WI38 (cell line): ENCODE measurements at regions not wholly inside any gene's neighbourhood (a gene's known extent, or its start where the extent isn't known, plus 50 kb on each side); places are given as distances from the start of the nearest gene placed in this dataset.

Experiments
- H3K4me3 ChIP-seq: 2 replicates; pipeline ENCODE4 v1.5.1; 2011; ENCODE audit warnings: low read depth, mild to moderate bottlenecking, control low read depth, low read length
- TF ChIP-seq, protein P1 (sequence below): IDR thresholded peaks from 2 replicates; pipeline ENCODE4 v1.5.1; 2012; ENCODE audit warnings: low read depth, mild to moderate bottlenecking, control low read depth, low read length

DNA sequence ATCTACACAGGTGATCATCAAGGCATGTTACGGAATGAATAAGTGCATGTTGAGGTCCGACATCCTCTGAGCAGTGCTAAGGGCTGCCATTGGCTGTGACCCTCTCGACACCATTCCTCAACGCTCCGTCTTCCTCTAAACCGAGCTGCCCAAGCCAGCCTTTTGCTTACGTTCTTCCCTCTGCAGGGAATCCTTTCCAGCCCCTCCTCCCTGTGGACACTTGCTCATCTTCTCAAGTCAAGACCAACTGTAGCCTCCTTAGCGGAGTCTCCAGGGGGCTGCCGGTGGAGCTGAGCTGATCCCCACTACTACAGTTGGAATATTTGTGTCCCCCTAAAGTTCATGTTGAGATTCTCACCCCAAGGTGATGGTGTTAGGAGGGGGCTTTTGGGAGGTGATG, 781.0 kb downstream of the TBC1D22A start:
- TF ChIP-seq, protein P1, sequence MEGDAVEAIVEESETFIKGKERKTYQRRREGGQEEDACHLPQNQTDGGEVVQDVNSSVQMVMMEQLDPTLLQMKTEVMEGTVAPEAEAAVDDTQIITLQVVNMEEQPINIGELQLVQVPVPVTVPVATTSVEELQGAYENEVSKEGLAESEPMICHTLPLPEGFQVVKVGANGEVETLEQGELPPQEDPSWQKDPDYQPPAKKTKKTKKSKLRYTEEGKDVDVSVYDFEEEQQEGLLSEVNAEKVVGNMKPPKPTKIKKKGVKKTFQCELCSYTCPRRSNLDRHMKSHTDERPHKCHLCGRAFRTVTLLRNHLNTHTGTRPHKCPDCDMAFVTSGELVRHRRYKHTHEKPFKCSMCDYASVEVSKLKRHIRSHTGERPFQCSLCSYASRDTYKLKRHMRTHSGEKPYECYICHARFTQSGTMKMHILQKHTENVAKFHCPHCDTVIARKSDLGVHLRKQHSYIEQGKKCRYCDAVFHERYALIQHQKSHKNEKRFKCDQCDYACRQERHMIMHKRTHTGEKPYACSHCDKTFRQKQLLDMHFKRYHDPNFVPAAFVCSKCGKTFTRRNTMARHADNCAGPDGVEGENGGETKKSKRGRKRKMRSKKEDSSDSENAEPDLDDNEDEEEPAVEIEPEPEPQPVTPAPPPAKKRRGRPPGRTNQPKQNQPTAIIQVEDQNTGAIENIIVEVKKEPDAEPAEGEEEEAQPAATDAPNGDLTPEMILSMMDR: no peak
- no peak overlapping the region for H3K4me3 ChIP-seq

DNA sequence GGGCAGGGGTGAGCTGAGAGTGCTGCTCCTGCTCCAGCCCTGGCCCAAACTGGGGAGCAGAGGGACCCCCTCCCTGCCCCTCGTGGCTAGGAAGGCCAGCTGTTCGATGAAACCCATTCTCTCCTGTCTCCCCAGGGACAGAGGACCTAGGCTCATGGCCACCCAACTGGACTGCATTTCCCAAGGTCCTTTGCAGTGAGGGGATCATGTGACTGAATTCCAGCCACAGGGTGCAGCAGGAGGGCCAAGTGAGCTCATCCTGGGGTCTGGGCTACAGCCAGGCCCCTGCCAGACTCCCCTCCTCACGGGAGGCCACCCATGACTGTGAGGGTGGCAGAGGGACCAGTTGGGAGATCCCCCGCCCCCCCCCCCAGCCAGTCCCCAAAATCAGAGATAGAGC, 777.6 kb downstream of the TBC1D22A start:
- TF ChIP-seq, protein P1: no peak
- no peak overlapping the region for H3K4me3 ChIP-seq

DNA sequence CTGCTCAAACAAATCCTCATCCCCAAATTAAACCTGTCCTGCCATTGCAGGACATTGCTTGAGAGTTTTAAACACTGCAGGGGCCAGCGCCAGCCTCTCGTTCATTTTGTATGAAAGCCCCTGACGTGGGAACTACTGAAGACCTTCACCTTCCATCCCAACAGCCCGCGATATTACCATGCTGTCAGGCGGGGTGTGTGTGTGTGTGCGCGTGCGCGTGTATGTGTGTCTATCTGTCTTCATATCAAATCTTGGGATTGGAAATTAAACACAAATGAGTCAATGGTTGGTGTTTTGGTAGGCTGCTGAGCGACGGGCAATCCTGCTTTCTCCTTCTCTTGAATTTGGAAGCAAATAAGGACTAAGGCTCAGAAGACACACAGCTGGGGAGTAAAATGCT, 776.9 kb downstream of the TBC1D22A start:
- H3K4me3 ChIP-seq: no peak overlapping the region

DNA sequence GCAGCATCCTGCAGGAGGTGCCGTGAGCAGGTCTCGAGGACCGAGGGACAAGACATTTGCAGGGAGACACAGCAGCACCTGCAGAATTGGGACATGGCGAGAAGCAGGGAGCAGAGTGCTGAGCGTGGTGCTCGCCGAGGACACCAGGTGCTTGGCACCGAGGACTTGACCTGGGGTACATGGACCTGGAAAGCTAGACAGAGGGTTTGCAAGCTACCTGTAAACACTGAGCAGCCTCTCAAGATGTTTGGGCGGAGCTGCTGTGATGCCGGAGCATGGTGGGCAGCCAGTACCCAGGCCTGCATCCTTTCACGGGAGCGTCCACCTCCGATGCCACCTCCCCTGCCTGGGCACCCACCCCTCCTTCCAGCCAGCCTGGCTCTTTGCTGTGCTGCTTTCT, 773.2 kb downstream of the TBC1D22A start:
- TF ChIP-seq, protein P1: no peak
- H3K4me3 ChIP-seq: no peak overlapping the region

More for the DNA sequence above, 776.9 kb downstream of the TBC1D22A start:
- TF ChIP-seq, protein P1: no peak

DNA sequence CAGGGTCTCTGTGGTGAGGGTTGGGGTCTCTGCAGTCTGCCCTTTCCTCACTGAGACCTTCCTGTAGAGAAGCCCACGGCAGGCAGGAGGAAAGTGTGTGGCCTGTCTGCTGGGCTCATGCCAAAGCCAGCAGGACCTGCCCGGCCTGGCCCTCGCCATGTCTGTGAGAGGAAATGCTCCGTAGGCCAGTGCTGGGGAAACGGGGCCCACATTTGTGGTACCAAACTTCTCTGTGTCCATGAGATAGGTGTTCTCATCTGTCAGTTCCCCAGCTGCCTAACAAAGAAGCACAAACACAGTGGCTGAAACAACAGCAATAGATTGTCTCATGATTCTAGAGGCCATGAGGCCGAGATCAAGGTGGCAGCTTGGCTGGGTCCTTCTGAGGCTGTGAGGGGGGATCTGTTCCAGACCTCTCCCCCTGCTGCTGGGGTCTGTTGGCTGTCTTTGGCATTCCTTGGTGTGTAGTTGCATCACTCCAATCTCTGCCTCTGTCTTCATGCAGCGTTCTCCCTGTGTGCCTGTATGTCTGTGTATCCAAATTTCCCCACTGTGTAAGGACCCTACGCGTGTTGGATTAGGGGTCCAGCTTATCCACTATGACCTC, 772.5 kb downstream of the TBC1D22A start:
- TF ChIP-seq, protein P1: no peak
- no peak overlapping the region for H3K4me3 ChIP-seq

DNA sequence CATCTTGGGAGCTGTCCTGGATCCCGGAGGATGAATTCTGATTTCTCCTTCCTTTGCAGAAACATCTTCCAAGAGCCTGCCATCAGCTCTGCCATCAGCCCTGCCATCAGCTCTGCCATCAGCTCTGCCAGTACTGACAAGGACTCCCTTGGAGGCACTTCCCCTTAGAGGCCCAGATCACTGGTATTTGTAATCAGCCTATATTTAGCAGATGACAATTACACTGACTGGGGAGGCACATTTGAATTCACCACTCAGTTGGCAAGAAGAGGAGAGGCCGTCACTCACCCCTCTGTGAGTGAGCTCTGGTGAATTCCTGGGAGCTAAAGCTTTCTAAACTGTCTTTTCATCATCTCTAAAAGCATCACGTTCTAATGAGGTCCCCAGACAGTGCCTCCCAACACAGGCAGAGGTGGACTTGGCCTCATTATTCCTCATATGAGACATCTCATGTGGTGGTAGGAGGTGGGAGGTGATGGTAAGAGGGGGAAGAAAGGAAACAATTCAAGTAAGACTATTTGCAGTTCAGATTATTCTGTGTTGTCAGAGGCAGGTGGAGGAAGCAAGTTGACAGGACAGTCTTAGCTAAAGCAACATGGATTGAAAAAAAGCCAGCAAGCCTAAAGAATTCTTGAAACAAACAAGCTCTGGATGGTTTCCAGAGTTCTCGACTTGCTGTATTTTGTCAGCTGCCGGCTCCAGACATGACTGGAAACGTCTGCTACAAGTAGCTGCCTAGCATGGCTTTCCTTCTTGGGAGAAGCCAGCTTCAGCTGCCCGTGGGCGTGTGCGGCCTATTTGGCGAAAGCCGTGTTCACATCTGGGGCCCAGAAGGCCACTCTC, 771.7 kb downstream of the TBC1D22A start:
- TF ChIP-seq, protein P1: no peak

DNA sequence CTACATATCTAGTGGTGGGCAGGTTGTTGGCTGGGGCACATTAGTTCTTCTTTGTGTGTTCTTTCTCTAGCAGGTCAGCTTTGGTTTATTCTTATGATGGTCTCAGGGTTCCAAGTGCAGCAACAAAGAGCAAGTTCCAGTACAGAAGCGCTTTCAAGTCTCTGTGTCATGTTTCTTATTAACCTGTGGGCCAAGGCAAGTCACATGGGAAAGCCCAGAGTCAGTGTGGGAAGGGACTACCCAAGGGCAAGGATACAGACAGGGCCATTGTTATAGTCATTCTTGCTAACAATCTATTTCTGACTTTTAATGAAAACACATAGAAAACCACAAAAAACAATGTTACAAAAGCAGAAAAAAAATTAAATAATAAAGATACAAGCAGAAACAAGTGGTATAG, 754.6 kb downstream of the TBC1D22A start:
- TF ChIP-seq, protein P1: no peak
- no peak overlapping the region for H3K4me3 ChIP-seq

More for the DNA sequence above, 771.7 kb downstream of the TBC1D22A start:
- H3K4me3 ChIP-seq: no peak overlapping the region
